HG03378 (cell line): ENCODE measurements at regions not wholly inside any gene's neighbourhood (a gene's known extent, or its start where the extent isn't known, plus 50 kb on each side); places are given as distances from the start of the nearest gene placed in this dataset.
"Not testable (repeated sequence)": the region's sequence is repeated elsewhere in the genome, so short reads cannot be mapped to it uniquely, and the experiment has no call there.

Experiments used
- ATAC-seq: cut with Tn5 transposase; IDR thresholded peaks from one replicate; pipeline ENCODE4 v1.9.1; 2021; ENCODE audit warnings: mild to moderate bottlenecking, moderate library complexity; ENCODE audit not compliant: unreplicated experiment

DNA sequence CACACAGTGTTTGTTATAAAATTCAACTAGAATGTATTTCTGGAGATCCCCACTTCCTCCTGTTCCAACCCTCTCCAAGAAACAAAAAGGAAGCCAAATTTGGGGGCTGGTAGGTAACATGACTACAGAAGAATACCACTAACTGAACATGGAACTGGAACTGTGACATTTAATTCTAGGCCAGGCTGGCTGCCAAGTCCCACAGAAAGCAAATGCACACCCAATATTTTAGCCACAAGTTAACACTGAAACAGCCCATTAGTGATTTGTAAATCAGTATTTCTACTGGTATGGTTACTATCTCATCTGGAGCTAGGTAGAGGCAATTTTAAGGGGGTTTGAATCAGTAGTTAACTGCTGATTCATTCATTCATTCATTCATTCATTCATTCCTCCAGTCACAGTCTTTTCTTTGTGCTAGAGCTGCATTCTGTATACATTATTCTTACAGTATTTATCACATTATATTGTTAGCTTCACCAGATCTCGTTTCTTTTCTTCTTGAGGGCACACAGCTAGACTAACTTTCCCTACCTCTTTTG lies 131.7 kb upstream of the GDNF start:
- no peak for ATAC-seq

GRCh38 chr5:37966871-37967270 lies 127.0 kb upstream of the GDNF start:
- no peak for ATAC-seq

DNA sequence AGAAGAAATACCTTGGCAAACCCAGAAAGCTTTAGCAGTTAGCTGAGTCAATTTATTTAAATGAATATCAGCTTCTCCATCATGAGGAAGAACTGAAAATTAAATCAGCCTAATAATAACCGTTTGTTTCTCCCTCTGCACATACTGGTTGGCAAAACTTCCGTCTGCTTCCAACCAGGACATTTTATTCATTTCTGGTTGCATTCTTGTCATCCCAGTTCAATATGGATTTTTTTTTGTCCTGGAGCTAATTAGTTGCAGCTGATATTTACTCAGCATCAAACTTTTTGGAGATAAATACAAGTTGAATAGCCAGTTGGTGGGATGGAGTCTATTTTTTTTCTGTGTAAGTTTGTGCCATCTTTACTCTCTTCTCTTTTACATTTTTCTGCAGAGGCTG lies 126.5 kb upstream of the GDNF start:
- no peak for ATAC-seq

DNA sequence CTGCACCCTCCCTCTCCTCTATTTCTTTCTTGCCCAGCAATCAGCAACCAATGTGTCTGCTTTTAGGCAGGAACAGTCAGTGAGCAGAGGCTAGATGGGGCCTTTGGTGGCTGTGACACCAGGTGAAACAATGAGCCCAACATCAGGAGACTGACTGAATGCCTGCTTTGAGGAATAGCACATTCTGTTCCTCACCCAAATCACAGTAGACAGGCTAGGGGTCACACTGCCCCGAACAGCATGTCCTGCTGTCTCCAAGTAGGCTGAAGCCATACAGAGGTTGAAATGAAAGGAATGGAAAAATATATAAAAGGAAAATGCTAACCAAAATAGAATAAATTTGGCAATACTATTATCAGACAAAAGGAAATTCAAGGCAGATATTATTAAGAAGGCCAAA lies 122.5 kb upstream of the GDNF start:
- no peak for ATAC-seq

DNA sequence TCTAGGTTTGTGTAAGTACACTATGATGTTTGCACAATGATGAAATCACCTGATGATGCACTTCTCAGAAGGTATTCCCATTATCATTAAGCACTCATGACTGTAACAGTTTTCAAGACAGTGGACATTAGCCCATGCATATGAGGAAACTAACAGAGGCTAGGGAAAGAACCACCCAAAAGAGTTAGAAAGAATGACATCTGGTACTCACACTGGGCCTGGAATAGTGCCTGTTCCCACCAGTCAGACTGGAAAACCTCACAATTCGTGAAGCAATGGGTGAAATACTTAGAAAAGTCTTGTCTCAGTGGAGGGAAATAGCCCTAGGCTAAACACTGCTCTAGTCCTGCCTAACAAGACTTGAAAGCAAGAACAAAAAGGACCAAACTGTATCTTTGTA lies 117.4 kb upstream of the GDNF start:
- ATAC-seq: no peak

DNA sequence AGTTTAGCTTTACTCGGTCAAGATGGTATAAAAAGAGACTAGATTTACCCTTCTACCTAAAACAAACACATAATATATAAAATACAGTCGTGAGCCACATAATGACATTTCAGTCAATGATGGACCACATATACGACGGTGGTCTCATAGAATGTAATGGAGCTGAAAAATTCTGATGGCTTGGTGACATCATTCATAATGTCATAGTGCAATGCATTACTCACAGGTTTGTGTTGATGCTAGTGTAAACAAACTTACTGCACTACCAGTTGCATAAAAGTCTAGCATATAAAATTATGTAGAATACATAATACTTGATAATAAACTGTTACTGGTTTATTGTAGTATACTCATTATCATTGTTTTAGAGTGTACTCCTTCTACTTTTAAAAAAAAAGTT lies 115.9 kb upstream of the GDNF start:
- no peak for ATAC-seq

DNA sequence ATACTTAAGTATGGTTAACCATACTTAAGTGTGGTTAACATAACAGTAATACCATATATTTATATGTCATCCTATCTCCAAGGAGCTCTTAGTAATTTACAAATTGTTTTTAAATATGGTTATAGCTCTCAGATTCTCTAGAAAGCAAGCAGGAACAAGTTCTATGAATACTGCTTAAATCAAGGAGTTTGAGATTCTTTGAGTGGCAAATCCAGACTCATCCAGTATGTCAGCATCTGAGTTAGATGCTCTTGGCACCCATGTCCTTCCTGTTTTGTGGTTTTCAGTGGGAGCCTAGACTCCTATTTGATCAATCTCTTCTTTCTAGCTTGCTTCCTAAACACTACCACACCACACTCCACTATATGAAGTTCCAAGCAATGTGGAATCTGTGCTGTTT lies 114.7 kb upstream of the GDNF start:
- no peak for ATAC-seq

GRCh38 chr5:37951946-37952721 lies 112.3 kb upstream of the GDNF start:
- ATAC-seq: no peak

DNA sequence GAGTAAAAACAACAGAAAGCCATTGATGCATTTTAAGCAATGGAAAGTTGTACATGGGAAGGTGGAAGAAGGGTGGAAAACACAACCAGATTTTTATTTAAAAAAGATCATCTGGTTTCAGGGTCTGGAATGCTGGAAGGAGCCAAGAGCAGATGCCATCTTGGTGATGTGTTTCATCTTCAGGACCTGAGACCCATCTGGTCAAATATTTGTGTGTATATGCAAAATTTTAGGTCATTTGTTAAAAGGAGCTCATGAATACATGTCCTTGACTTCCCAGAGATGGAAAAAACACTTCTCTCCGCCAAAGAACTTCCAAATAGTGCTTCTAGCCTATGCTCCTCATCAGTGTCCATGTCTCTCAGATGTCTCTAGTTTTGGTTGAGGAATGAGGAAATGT lies 110.6 kb upstream of the GDNF start:
- no peak for ATAC-seq

DNA sequence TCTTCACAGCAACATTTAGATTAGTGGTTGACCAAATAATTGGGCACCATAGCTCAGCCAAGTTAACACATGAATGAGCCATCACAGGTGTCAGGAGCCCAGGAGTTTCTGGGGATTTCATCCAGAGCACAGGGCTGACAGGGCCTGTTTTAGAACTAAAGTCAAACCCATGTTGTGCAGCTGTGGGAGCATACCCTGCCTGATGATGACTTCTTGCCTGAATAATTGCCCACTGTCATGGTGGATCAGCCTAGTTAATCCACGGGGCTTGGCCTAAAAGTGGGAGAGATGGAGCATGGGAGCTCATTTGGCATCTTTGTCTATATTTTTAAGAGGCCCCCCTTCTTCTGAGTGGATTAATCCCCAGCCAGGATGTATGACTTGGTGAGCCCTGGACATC lies 105.6 kb upstream of the GDNF start:
- ATAC-seq: no peak

- not testable (repeated sequence) for ATAC-seq
Measured at GRCh38 chr5:37943136-37943535, 103.3 kb upstream of the GDNF start.

DNA sequence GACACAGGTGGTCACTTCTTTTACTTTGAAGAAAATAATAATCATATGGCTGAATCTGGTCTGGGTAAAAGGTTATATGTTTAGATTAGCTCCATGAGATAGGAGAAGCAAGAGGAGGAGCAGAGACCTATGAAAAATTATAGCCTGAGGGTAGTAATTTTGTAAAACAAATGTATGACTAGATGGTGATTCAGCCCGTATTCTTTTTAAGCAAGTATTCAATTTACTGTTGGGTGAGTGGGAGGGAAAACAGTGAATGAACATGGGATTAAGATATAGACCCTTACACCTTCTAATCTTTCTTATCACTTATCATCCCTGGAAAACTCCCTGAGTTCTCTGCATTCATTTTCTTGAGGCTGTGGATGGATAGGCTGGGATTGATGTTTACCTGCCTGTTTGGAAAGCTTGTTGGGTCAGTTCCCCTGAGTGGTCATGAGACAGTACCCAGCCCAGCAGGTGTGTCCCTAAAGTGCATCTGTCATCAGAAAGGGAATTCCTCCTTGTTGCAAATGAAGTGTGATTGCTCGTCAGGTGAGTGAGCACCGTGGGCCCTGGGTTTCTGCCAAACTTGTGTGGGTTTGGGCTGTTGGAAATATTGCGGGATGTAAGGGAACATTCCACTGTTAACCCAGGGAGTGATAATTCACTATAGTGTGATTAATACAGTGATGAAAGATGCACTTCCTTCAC lies 101.2 kb upstream of the GDNF start:
- ATAC-seq: no peak

DNA sequence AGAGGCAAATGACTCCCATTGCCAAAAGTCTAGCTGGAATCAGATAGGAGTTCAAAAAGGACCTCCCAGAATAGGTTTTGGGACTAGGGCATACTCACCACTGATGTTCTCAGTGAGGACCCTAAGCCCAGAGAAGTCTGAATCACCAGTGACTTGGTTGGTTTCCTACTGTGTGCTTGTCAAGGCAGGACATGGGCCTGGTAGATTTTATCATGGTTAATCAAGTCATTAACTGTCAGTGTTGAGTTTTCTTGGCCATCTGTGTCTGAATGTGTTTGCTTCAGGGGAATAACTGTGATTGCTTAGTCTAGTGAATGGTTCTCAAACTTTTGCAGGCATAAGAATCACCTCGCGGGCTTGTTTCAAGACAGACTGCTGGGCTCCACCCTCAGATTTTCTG lies 99.0 kb upstream of the GDNF start:
- ATAC-seq: no peak

DNA sequence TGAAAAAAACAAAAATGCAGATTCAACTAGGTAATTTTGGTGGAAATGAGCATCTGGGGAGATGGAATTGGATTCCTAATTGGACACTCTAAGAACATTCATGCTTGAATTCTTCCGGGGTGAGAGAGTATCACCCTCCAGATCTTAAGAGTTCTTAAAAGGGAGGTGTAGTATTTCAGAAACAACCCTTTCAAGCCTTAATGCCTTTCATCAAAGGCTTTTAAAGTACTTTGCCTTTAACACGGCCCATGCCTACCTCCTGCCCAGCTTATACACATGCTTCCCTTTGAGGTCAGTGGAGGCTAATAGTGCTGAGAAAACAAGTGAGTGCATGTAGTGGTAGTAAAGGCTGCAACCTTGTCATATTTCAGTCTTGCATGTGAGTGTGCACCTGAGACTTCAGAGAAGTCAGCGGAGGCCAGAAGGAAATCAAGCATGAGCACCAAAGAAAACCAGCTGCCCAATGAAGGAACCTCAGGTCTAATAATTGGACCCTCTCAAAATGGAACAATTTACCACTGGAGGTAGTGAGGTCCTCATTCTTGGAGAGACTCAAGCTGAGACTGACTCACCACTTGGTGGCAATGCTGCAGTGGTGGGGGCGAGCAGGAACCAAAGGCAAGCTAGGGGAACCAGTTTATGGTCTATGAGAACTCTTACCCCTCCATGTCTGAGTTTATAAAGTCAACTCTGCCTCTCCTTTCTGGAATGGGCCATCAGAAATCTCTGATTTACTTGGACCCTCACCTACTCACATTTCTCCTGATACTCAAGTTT lies 98.4 kb upstream of the GDNF start:
- ATAC-seq: no peak

DNA sequence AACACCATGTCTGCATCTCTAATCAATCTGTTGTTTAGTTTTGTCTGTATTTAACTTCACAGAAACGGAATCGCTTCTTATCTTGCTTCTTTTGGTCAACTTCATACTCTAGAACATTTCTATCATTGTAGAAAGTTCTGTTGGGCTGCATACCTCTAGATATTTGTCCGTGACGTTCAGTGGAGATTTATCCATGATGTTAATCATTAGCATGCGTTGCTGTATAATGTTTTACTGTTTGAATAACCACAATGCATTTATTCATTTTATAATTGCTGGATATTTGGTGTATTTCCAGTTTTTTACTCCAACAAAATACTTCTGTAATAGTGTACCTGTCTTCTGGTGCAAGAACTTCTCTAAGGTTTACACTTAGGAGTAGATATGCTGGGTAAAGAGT lies 96.2 kb upstream of the GDNF start:
- ATAC-seq: no peak

GRCh38 chr5:37933576-37933975 lies 93.7 kb upstream of the GDNF start:
- no peak for ATAC-seq

- ATAC-seq: no peak
Measured at GRCh38 chr5:37932450-37932849, 92.6 kb upstream of the GDNF start.

DNA sequence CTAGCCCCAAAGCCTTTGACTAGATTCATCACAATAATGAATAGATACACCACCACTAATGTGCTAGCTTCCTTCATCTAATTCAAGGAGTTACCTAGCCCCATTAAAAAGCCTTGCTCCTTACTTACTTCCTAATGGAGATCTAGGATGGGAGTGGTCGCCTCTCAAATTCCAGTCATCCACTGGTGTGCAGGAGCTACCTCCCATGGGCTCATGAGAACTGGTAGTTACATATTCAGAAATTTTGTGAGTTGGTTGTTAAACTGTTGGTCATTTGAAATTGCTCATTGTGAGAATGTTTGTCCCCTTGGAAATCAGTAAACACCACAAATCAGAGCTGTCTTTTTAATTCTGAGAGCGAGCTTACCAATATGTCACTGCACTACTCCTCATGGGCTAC lies 91.7 kb upstream of the GDNF start:
- ATAC-seq: no peak

DNA sequence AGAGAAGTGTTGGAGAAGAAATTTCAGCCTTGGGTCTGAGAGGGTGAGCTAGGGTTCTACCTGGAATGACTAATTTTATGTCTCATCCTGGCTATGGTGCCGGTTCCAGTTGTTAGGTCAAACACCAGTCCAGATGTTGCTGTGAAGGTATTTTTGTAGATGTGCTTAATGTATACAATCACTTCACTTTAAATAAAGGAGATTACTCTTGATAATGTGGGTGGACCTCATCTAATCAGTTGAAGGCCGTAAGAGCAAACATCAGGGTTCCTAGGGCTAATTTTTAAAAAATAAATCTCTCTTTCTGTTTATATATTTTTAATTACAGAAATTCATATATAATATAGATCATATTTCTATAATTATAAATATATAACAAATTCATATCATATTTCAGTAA lies 90.5 kb upstream of the GDNF start:
- no peak for ATAC-seq

DNA sequence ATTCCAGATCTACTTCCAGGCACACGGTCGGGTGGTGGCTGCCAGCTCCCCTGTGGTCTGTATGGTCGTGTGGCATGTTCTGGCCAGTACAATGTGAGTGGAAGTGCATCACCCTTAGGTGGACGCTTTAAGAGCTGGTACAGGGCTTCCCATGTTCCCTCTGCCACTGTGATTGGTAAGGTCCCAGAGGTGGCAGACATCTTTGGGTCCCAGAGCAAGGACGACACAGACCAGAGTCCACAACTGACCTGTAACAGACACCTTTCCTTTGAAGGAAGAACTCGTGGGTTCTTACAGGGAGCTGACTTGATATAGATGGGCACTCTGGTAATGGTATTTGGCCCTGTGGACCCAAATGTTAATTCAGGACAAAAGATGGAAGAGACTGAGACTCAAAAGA lies 90.0 kb upstream of the GDNF start:
- ATAC-seq: no peak

- not testable (repeated sequence) for ATAC-seq
Measured at GRCh38 chr5:37927753-37928152, 87.9 kb upstream of the GDNF start.

DNA sequence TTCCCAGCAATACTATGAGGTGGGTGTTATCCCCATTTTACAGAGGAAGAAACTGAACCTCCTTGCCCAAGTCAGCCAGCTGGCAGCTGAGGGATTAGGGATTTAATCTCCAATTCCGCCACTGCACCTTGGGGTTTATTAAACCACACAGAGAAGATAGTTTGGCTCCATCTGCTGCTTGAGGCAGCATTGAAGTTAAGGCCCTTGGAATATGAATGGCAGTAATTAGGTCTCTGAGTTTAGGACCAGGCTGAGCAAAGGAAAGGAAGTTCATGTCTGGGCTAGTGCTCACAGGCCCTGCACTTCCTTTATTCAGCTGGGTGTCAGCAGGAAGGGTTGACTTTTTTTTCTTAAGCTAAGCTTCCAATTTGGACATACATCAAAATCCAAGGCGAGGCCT lies 86.9 kb upstream of the GDNF start:
- ATAC-seq: no peak
